ENCODE measurements at regions not wholly inside any gene's neighbourhood (a gene's known extent, or its start where the extent isn't known, plus 50 kb on each side); places are given as distances from the start of the nearest gene placed in this dataset.

DNA sequence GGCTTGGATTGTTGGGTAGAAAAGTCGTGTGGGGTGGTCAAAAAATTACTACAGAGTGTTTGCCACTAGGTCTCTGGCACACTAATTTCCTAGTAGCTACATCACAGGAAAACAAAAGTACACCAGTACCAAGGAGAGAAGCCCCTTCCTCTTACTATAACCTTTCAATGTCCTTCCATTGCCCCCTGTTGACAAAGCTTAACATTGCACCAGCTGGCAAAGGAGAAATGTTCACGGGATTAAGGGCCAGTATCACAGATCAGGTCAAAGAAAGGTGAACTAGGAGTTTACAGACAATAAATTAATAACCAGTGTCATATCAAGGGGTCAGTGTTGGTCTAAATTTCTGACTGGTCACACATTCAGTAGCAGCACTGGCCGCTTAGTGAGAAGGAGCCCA is 1139.6 kb upstream of the FAM98A start:
- no peak for TF ChIP-seq CTCF (IDR thresholded peaks at IDR 0.05)
- TF ChIP-seq POLR2A (IDR thresholded peaks at IDR 0.05): no peak

Measured in uterus (tissue), 2 donors.